GM21515 (cell line): ENCODE measurements at regions not wholly inside any gene's neighbourhood (a gene's known extent, or its start where the extent isn't known, plus 50 kb on each side); places are given as distances from the start of the nearest gene placed in this dataset.

Source experiments
- ATAC-seq: cut with Tn5 transposase; IDR thresholded peaks from one replicate; pipeline ENCODE4 v1.9.1; 2021; ENCODE audit not compliant: unreplicated experiment

GRCh38 chr5:107092695-107093094 lies 578.0 kb downstream of the EFNA5 start:
- ATAC-seq = no peak

GRCh38 chr5:107090506-107090905 lies 580.2 kb downstream of the EFNA5 start:
- ATAC-seq = no peak

GRCh38 chr5:107088907-107089306 lies 581.8 kb downstream of the EFNA5 start:
- no peak for ATAC-seq

GRCh38 chr5:107085572-107085971 lies 585.2 kb downstream of the EFNA5 start:
- no peak for ATAC-seq

- no peak for ATAC-seq
These were observed 595.7 kb downstream of the EFNA5 start for GRCh38 chr5:107074996-107075395.

- ATAC-seq = no peak
These were observed 597.8 kb downstream of the EFNA5 start for GRCh38 chr5:107072967-107073366.

GRCh38 chr5:107072440-107072839 lies 598.3 kb downstream of the EFNA5 start:
- ATAC-seq = no peak

- no peak for ATAC-seq
These were observed 602.0 kb downstream of the EFNA5 start for GRCh38 chr5:107068782-107069181.

GRCh38 chr5:107067395-107067794 lies 603.3 kb downstream of the EFNA5 start:
- no peak for ATAC-seq

GRCh38 chr5:107063511-107063910 lies 607.2 kb downstream of the EFNA5 start:
- no peak for ATAC-seq

- no peak for ATAC-seq
These were observed 611.9 kb downstream of the EFNA5 start for GRCh38 chr5:107058803-107059202.

GRCh38 chr5:107058235-107058634 lies 612.5 kb downstream of the EFNA5 start:
- no peak for ATAC-seq

GRCh38 chr5:107056278-107056677 lies 614.5 kb downstream of the EFNA5 start:
- no peak for ATAC-seq

GRCh38 chr5:107047048-107047447 lies 623.7 kb downstream of the EFNA5 start:
- ATAC-seq = no peak

GRCh38 chr5:107043665-107044064 lies 627.1 kb downstream of the EFNA5 start:
- ATAC-seq = no peak

- no peak for ATAC-seq
These were observed 629.8 kb downstream of the EFNA5 start for GRCh38 chr5:107040907-107041306.

- no peak for ATAC-seq
These were observed 638.1 kb downstream of the EFNA5 start for GRCh38 chr5:107032629-107033028.

- no peak for ATAC-seq
These were observed 641.8 kb downstream of the EFNA5 start for GRCh38 chr5:107028938-107029337.

GRCh38 chr5:107025712-107026497 lies 644.8 kb downstream of the EFNA5 start:
- ATAC-seq = no peak

GRCh38 chr5:107023732-107024131 lies 647.0 kb downstream of the EFNA5 start:
- no peak for ATAC-seq

- ATAC-seq = no peak
These were observed 649.2 kb downstream of the EFNA5 start for GRCh38 chr5:107021575-107021974.

GRCh38 chr5:107020626-107021025 lies 650.1 kb downstream of the EFNA5 start:
- ATAC-seq = no peak

GRCh38 chr5:107017616-107018015 lies 653.1 kb downstream of the EFNA5 start:
- no peak for ATAC-seq
